Stimulated activated CD8-positive, alpha-beta memory T cell treated with anti-CD3 and anti-CD28 coated beads, Interleukin-12 subunit alpha, Interleukin-12 subunit beta, amount 100 ng/mL, for 4 hours (primary cell): ENCODE measurements at regions not wholly inside any gene's neighbourhood (a gene's known extent, or its start where the extent isn't known, plus 50 kb on each side); places are given as distances from the start of the nearest gene placed in this dataset.

Source experiments
- DNase-seq: peaks from one replicate; pipeline ENCODE4 v3.0.0-alpha.2; 2020; ENCODE audit warnings: low read depth

DNA sequence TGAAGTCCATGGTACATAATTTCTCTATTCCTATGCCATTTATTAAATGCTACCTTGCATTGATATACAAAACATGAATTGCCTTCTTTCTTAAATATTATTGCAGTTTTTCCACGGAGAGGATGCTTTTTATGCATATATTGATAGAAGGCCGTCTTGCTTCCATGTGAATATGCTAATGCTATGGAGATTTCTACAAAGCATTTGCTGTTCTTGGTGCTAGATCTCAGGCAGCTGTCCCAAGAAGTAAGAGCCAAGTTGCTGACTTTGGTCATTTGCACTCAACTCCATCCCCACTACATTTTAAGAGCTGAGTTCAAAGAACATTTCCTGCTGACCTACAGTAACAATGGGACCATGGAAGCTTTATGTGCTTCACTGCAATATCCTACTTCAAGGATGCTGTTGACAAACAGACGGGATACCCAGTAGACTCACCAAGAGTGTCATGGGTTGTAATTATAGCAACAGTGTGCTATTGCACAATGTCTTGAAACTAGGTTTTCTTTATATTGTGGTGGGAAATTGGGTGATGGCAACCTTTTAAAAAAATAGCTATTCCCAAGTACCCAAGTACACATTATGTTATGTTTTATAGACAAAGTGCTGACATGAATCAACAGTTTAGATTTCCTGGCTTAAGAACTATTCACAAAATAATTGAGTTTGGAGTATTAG lies 1172.4 kb upstream of the PIK3C3 start:
- no peak for DNase-seq

DNA sequence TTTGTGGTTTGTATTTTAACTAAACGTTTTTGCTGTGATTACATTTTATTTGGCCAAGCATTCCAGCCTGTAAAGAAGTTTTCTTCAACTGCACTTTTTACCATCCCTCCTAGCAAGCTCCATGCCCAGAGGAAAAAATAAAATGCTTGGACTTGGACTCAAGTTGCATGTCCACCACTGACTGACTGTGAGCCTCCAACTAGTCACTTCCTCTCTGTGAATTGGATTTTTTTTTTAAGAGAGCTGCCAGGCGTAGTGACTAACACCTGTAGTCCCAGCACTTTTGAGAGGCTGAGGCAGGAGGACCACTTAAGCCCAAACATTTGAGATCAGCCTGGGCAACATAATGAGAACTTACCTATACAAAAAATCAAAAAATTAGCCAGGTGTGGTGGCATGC lies 1185.2 kb upstream of the PIK3C3 start:
- no peak for DNase-seq

DNA sequence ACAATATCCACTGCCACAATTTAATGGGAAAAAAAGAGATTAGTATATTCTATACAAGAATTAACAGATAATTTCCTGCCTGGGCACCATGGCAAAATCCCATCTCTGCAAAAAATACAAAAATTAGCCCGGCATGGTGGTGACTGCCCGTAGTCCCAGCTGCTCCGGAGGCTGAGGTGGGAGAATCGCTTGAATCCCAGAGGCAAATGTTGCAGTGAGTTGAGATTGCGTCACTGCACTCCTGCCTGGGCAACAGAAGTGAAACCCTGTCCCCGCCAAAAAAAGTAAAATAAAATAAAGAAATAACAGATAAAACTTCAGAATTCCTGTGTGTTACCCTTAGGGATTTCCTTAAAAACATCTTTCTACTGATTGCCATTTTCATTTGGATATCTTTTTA lies 1194.8 kb upstream of the PIK3C3 start:
- DNase-seq, result no peak

DNA sequence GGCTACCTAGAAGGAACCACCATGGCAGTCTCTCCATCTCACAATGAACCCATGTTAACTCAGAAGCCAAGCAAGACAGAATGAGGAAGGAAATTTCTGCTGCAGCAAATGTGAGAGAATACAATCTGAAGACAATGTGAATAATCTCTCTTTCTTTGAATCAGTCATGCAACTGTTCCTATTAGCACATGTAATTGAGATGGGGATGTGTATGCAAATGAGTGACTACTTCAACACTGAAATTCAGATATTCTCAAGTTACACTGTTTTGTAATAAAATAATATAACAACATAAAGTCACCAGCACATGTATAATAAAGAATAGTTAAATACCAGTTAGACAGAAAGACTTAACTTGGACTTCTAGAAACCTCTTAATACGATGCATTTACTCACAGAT lies 1200.6 kb upstream of the PIK3C3 start:
- no peak for DNase-seq

DNA sequence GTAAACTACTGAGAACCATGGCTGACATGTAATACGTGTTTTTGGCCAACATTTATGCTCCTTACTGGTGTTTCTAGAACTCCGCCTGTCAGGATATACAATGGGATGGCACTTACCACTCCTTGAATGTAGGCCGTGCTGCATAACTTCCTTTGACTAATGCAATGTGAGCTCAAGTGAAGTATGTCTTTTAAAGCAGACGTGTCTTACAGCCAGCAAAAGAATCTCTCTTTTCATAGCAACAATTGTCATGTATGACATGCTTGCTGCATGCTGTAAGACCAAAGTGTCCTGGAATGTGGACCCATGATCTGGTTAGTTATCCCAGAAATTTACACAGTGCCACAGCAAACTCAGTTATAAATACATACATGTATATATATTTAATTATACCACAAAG lies 1202.7 kb upstream of the PIK3C3 start:
- DNase-seq, result no peak

DNA sequence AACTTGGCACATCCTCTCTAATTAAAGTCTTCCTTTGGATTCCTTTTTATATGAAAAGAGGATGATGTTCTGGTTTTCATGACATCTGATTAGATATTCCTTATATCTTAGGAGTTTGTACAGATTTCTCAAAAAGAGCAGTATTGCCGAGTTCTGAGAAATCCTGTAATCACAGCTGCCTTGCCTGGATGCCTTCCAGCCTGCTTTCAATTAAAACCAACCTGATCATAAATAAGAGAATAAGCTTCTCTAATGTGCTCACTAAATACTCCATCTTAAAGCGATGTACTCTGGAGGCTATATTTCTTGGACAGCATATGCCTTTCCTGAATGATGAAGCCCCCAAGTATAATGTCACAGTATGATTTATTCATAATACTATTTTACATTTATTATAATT lies 1203.8 kb upstream of the PIK3C3 start:
- no peak for DNase-seq

DNA sequence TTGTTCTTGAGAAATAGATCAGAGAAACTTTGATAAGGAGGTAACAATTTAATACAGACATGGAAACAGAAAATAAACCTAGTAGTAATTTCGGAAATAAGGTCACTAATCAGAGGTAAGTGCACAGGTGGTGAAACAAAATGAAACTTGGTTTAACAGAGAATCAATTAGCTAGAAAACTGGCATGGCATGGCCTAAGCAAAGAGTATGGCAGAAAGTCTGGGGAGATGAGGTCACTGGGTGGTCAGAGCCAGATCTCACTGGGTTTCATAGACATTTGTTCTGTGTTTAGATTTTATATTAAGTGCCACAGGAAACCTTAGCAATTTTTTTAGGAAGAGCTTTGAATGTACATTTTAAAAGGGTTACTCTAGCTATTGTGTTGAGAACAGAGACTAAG lies 1216.0 kb upstream of the PIK3C3 start:
- no peak for DNase-seq

DNA sequence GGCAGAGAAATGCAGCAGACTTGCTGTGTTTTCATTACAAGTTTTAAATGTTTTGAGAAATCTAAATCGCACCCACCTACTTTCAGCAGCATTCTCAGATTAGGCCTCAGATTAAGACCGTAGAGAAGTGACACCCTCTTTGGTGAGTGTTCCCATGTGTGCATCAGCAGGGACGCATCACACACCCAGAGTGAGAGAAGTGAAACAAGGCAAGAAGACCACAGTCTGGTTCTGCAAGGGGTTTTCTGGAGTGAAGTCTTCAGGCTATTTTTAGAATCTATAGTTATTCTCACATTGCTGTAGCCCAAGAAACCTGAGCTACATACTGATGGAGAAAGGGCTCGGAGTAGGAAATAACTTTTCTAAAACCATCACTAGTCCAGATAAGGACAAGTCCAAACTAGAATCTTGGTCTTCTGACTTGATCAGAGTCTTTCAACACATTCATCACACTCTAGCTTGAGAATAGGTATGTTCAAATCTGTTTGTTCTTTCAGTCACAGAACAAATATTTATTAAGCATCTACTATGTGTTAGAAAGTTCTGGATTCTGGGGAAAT lies 1216.6 kb upstream of the PIK3C3 start:
- no peak for DNase-seq

DNA sequence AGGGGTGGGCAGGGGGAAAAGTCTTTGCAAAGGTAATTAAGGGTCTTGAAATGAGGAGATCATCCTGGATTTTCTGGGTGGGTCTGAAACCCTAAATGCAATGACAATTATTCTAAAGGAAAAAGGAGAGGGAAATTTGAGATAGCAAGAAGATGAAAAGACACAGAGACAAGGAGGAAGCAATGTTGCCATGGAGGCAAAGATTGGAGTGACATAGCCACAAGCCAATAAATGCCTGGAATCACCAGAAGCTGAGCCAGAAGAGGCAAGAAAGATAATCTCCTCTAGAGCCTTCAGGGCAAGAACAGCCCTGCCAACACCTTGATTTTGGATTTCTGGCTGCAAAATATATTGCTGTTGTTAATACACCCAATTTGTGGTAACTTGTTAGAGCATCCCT lies 1246.3 kb upstream of the PIK3C3 start:
- no peak for DNase-seq

DNA sequence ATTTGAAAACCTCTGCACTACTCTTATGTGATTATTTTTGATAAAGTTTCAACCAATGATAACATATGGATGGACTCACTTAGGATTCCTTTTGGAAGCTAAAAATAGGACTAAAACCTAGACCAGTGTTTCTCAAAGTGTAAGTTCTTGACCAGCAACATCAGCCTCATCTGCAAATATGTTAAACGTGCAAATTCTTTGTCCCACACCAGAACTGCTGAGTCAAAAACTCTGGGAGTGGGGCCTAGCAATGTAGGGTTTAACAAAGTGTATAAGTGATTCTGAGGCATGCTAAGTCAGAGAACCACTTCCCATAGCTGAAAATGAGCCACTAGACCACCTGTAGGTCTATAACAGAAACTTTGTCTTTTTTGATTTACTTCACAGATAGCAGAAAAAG lies 1247.2 kb upstream of the PIK3C3 start:
- no peak for DNase-seq

DNA sequence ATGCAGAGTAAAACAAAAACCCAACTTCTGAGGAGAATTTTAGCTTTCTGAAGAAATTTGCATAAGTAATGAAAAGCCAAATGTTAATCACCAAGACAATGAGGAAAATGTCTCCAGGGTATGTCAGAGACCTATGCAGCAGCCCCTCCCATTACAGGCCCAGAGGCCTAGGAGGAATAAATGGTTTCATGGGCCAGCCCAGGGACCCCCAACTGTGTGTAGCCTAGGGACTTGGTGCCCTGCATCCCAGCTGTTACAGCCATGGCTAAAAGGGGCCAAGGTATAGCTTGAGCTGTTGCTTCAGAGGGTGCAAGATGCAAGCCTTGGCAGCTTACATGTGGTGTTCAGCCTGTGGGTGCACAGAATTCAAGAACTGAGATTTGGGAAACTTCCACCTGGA lies 1256.9 kb upstream of the PIK3C3 start:
- no peak for DNase-seq

DNA sequence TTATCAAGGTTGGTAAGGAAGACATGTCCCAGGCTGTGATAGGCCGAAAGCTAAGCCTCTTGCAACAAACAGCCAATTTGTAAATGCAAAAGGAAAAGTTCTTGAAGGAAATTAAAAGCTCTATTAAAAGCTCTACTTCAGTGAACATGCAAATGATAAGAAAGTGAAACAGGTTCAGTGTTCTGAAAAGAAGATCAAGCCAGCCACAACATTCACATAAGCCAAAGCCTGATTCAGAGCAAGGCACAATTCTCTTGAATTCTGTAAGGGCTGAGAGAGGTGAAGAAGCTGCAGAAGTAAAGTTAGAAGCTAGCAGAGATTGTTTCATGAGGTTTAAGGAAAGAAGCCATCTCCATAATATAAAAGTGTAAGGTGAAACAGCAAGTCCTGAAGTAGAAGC lies 1259.5 kb upstream of the PIK3C3 start:
- DNase-seq, result no peak

DNA sequence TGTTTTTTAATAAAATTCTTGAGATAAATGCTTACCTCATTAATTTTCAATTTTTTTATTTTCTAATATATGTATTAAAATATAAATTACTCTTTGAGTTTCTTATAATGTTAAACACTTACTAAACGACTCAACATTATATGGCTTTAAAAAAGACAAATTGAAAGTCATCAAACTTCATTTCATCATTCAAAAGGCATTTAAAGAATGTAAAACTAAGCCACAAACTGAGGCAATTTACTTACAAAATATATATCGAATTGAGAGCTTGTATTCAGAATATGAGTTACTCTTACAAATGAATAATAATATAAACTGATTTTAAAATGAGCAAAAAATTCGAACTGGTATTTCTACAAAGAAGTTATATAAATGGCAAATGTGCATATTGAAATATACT lies 1262.2 kb upstream of the PIK3C3 start:
- DNase-seq, result no peak

DNA sequence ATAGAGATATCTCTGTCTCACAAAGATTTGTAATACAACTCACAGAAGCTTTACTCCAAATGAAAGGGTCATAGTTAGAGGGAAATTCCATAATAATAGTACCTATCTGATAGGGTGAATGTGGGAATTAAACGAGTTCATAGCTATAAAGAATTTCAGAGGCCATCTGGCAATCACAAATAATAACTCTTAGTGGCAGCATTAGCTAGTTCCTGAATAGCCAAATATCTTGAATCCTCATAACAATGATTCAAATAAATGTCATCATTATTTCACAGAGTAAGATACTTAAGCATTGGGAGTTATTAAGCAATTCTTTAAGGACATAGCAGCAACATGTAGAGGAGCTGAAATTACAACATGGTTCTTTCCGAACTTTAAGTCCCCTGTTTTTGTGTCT lies 1265.0 kb upstream of the PIK3C3 start:
- no peak for DNase-seq

DNA sequence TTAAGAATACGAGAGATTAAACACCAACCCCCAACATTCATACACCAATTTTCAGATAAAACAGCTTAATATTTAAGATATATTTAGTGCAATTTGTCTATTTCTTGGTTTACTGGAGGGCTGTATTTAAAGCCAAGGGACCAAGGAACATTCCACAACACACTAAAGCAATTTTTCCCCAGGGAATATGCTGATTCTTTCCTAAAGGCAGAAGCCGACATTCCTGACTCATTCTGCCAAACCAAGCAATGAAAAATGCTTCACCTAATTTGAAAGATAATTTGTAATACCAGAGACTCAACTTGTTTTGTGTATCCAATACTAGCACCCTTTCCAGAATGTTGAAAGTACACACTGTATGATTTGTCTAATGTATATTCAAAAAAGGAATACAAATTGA lies 1267.6 kb upstream of the PIK3C3 start:
- DNase-seq, result no peak

DNA sequence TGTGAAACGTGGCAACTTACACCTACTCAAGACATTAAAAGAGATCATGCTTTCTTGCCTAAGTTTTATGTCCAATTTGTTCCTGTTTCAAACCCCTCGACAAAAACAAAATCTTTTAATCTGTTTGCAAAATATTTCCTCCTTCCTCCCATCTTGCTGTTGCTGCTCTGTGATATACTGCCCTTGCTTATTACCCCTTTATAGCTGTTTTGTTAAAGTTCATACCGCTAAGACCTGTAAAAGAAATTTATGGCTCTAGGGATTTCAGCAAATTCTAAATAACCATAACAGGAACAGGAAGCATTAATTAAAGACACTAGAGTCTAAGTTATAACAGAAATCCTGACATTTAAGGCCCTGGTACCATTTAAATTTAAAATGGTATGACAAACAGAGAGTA lies 1268.2 kb upstream of the PIK3C3 start:
- DNase-seq, result no peak

DNA sequence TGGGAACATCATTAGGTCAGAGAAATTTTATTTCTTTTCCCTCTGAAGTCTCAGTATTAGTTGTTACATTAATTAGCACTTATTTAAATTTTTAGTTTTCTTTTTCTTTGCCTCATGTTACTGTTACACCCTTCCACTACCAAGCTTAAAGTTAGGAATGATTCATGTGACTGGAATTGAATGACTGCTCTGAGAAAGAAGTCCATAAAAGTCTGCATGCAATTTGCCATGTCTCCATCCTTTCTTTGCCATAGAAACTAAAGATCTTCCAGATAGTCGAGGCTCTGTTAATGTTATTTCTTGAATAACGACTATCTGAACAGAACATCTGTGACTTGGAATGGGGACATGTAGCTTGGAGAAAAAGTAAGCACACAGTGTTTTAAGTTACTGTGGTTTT lies 1269.8 kb upstream of the PIK3C3 start:
- no peak for DNase-seq

DNA sequence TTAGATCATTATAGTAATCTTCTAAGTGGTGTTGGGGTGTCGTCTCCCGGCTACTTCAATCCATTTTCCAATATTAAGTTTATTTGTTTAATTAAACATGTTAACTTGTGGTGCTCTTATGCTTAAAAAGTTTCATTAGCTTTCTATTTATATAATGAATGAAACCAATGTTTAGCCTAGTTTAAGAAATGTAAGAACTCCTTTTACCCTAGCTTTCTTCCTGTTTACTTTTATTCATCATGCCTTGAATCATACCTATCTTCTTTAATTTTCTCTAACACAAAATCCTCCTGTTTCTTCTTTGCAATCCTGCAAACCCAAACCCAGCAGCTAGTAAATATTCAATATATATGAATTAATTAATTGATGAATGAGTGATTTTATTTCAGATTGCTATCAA lies 1276.7 kb upstream of the PIK3C3 start:
- DNase-seq, result no peak

DNA sequence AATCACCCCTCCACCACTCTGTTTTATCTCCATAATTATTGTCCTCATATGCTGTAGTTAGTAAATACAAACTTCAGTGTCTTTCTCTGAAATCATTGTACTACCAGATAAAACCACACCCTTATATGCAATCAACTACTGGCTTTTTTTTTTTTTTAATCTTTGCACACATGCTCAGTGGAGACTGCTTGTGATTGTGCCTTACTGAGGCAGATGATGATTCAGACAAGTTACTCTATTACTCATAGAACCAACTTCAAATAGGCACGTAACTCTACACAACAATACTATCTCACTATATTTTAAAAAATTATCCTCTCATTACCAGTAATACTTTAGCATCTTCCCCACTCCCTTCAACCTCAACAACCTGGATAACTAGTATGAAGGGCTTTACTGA lies 1278.4 kb upstream of the PIK3C3 start:
- no peak for DNase-seq

DNA sequence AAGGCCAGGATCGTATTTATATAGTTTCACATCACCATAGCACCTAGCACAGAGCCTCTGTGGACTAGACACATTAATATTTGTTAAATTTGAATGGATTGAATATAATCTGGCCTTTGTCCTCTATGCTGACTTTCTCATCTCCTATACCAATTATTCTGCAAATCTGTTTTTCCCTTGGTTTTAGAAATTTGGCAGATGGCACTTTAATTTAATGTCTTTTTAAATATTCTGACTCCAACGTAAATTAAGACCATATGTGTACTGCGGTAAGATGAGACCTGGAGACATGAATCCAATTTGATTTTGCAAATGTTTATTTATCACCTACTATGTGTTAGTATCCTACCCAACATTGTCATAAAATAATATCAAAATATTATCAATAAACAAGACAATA lies 1281.9 kb upstream of the PIK3C3 start:
- DNase-seq, result no peak

DNA sequence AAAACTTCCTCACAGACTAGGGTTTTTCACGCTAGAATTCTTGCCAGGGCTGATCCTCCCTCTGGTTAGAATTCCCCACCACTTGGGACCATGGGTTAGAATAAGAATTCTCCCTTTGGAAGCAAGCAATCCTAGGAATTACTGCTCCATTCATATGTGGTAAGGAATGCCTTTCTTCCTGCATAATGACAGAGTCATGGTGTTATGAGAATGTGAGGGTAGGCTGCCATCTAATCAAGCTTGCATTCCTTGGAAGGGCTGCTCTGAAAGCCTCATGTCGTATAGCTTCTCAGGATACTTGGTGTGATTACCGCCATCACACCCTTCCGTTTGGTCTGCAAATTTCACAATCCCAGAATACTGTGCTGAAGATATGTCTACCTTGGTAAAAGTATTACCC lies 1282.4 kb upstream of the PIK3C3 start:
- DNase-seq, result no peak

DNA sequence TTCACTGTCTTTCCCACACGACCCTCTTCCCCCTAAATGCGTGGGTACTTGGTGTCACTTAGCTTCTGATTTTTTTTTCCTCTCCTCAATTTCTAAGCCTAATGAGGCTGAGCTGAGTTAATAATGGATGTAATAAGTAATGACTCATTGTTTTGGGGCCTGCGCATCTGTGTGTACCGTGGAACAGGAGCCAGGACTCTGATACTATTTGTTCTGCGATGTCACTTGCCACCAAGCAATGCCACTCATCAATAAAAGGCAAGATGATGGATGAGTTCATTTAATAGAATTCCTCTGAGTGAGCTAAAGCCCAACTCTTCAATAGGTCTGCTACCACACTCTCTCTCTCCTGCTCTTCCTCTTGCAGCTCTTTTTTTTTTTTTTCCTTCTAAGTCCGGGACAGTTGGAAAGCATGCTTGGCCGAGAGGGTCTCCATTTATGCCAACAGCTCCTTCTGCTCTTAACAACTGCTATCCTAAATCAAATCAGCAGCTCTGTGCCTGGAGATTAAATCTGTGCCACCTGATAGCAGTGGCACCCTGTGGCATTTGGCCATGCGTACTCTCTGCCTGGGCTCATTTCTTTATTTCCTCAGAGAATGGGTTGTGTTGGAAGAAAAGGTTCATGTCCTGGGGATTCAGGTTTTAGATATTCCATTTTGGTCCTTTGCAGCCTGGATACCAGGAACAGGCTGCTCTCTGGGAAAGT lies 1284.2 kb upstream of the PIK3C3 start:
- DNase-seq, result no peak

DNA sequence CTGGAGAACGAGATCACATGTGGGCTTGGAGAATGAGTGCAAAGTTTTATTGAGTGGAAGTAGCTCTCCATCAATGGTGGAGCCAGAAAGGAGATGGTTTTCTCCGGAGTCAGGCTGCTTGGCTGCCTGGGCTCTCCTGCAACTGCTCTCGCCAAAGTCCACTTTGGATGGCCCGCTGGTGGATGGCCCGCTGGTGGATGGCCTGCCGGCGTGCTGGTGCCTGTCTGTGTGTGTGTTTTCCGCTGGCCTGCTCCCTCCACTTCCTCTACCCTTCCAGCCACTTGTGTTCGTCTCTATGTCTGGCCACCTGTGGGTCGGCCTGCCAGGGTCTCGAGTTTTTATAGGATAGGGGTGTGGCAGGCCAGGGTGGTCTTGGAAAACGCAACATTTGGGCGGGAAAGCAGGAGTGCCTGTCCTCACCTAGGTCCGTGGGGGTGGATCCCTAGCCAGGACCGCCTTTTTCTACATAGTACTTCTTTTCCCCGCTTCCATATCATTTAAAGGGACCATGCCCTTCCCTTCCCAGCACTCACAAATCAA lies 1292.1 kb upstream of the PIK3C3 start:
- no peak for DNase-seq

DNA sequence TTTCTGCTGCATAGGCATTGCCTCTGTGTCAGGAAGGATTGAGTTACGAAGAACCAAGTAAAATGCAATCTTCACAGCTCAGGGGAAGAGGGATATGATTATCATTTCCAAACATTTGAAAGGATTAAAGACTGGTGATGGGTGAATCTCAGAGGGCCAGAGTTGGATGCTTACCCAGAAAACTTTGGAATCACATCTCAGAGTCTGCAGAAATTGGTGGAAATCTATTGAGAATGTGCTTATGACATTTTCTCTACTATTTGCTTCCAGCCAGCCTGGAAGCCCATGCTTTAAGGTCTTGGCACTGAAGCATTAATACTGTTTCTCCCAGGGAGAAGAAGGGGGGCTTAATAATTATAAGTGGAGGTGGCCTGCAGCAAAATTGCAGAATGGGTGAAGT lies 1301.4 kb upstream of the PIK3C3 start:
- no peak for DNase-seq
